ENCODE measurements at regions not wholly inside any gene's neighbourhood (a gene's known extent, or its start where the extent isn't known, plus 50 kb on each side); places are given as distances from the start of the nearest gene placed in this dataset.

GRCh38 chr3:159584421-159584820, 404.2 kb upstream of the IL12A start (continued):
- no peak for TF ChIP-seq ZBTB1 (tag by site-specific recombination; IDR thresholded peaks at IDR 0.05)
- no peak for TF ChIP-seq ZNF624 (tag by site-specific recombination; IDR thresholded peaks at IDR 0.05)
- no peak for TF ChIP-seq ZNF639 (tag by site-specific recombination; IDR thresholded peaks at IDR 0.05)
- no peak for TF ChIP-seq ZNF670 (tag by site-specific recombination; IDR thresholded peaks at IDR 0.05; ENCODE audit: low read depth)

GRCh38 chr3:159586571-159587202, 401.9 kb upstream of the IL12A start:
- H3K9me3 ChIP-seq (ENCODE audit: control insufficient read depth, insufficient read depth, low read depth, low read length), result no peaks in the 10 kb centered on the region
- ChIA-PET POLR2A (no interaction called here), CTCF (interaction anchor here (0.7 to 2.4 kb wide), 13 partner anchors 15 to 327 kb away, joined by 3 to 21 read pairs (median 4); no protein-coding TSS in a partner anchor)
- H3K36me3 ChIP-seq (ENCODE audit: control insufficient read depth in 2 of 2, insufficient read depth in 1 of 2, low read length in 2 of 2), result no peaks in the 10 kb centered on the region
- no peak for TF ChIP-seq ZNF776 (tag by site-specific recombination; IDR thresholded peaks at IDR 0.05; ENCODE audit: borderline replicate concordance)
- TF ChIP-seq ZNF645 (tag by site-specific recombination; IDR thresholded peaks at IDR 0.05), result no peak
- TF ChIP-seq ZNF488 (tag by site-specific recombination; IDR thresholded peaks at IDR 0.05), result no peak
- peak; percentile 40; the same call in 1 of the 2 replicates for TF ChIP-seq ZNF660 (tag by site-specific recombination; IDR thresholded peaks at IDR 0.05)
- no peak for TF ChIP-seq ZEB2 (tag by site-specific recombination; IDR thresholded peaks at IDR 0.05)
- no peak for TF ChIP-seq ZNF239 (tag by site-specific recombination; IDR thresholded peaks at IDR 0.05)
- TF ChIP-seq ZNF302 (tag by site-specific recombination; IDR thresholded peaks at IDR 0.05; ENCODE audit: low read depth), result no peak
- TF ChIP-seq ZNF133 (tag by site-specific recombination; IDR thresholded peaks at IDR 0.05), result no peak
- TF ChIP-seq ZNF623 (tag by site-specific recombination; IDR thresholded peaks at IDR 0.05), result no peak
- no peak for TF ChIP-seq ZNF426 (tag by site-specific recombination; IDR thresholded peaks at IDR 0.05)
- no peak for TF ChIP-seq KLF9 (tag by site-specific recombination; IDR thresholded peaks at IDR 0.05; ENCODE audit: low read depth)
- no peak for TF ChIP-seq ZNF768 (tag by site-specific recombination; IDR thresholded peaks at IDR 0.05)
- no peak for TF ChIP-seq ZNF501 (tag by site-specific recombination; IDR thresholded peaks at IDR 0.05)
- TF ChIP-seq ZNF654 (tag by site-specific recombination; IDR thresholded peaks at IDR 0.05; ENCODE audit: low read depth), result peak; percentile 38
- H3K27ac ChIP-seq (ENCODE audit: extremely low read depth, low read depth, low read length), result no peak overlapping the region
- H3K4me3 ChIP-seq (ENCODE audit: low read depth, low read length), result no peak overlapping the region
- no peaks in the 10 kb centered on the region for H3K4me1 ChIP-seq (ENCODE audit: control insufficient read depth, insufficient read depth, low read length)

GRCh38 chr3:159593927-159594605, 394.6 kb upstream of the IL12A start:
- ChIA-PET POLR2A (no interaction called here), CTCF (interaction anchor here (1.0 kb wide), 1 partner anchor 329 kb away, joined by 3 read pairs; no protein-coding TSS in a partner anchor)
- Histone ChIP-seq H3K36me3 (ENCODE audit: control insufficient read depth in 2 of 2, insufficient read depth in 1 of 2, low read length in 2 of 2) (no peaks in the 10 kb centered on the region), H3K9me3 (ENCODE audit: control insufficient read depth, insufficient read depth, low read depth, low read length) (no peaks in the 10 kb centered on the region), H3K4me1 (ENCODE audit: control insufficient read depth, insufficient read depth, low read length) (no peaks in the 10 kb centered on the region), H3K4me3 (ENCODE audit: low read depth, low read length) (no peak overlapping the region), H3K27ac (ENCODE audit: extremely low read depth, low read depth, low read length) (no peak overlapping the region)
- no peak for TF ChIP-seq ZNF510 (tag by site-specific recombination; IDR thresholded peaks at IDR 0.05; ENCODE audit: insufficient replicate concordance)

Data from HEK293 (cell line).